H1 (cell line): ENCODE measurements at regions not wholly inside any gene's neighbourhood (a gene's known extent, or its start where the extent isn't known, plus 50 kb on each side); places are given as distances from the start of the nearest gene placed in this dataset.

Source experiments
- ATF2 ChIP-seq: IDR thresholded peaks from 2 replicates; pipeline ENCODE4 v1.6.1; 2012; ENCODE audit warnings: low read length, inconsistent platforms

DNA sequence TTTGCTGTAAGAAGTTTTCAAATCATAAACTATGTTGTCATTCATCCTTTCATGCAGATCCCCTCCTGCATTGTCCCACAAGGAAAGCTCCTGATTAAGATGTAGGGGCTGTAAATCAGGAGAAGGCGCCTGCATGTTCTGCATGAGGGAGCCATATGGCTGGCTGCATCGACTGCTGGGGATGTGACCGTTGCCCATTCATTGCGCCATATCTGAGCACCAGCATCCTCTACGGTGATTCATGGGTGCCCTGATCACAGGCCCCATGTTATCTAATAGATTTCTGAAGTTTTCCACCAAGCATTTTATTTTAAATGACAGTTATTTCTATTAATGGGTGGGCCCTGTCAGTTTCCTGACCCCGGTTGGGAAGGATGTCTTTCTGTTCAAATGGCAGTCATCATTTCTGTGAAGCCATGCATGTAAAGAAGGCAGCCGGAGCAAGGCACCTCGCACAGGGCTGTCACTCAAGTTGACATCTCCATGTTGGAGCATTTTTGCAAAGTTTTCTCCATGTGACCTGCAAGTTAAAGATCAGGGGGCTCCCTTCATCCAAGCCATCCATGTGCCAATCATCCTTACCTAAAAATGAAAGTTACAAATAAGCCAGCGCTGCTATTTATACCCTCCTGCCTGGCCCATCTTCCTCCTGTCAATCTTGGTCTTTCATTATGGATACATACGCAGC lies 128.8 kb downstream of the TEX36 start (continued):
- no peak for TF ChIP-seq ATF2
